ENCODE measurements at regions not wholly inside any gene's neighbourhood (a gene's known extent, or its start where the extent isn't known, plus 50 kb on each side); places are given as distances from the start of the nearest gene placed in this dataset.

DNA sequence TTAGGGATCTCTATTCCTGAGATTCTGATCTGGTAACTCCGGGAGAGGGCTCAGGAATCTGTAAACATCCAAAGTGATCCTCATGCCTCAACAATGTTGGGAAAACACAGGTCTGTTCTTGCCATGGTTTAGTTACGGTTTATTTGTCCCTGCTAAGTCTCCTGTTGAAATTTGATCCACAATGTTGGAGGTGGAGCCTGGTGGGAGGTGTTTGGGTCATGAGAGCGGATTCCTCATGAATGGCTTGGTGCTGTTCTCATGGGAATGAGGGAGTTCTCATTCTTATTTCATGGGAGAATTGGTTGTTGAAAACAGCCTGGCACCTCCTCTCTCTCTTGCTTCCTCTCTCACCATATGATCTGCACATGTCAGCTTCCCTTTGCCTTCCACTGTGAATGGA lies 608.6 kb upstream of the GOT2 start:
- DNase-seq: no peak

DNA sequence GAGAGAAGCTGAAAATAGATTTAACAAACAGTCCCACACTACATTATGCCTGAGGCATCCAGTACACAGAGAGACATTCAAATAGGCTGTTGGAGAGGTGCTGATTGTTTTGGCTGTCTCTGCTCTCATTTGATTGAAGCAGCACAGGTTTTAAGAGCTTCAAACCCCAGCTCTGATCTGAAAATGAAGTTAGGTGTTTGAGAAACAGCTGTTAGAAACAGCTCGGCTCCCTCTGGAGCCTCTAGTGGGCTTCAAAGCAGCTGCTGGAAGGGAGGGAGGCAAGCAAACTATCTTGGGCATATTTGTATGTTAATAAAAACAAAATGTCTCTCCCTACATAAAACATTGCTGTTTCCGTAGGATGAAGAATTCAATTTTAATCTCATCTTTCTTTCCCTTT lies 607.3 kb upstream of the GOT2 start:
- DNase-seq: no peak

GRCh38 chr16:59339871-59340270 lies 605.8 kb upstream of the GOT2 start:
- DNase-seq: no peak

- no peak for DNase-seq
Observed at GRCh38 chr16:59336136-59336695, 602.1 kb upstream of the GOT2 start.

DNA sequence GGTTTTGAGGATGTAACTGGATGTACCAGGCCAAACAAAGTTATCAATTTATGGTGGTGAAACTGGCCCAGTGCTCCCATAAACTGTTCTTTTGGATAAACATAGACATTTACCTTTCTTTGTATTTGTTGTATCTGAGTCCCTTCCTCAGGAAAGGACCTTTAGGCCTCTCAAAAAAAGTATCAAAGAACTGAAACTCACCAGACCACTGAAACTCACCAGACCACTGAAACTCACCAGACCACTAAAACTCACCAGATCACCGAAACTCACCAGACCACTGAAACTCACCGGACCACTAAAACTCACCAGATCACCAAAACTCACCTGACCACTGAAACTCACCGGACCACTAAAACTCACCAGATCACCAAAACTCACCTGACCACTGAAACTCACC lies 597.6 kb upstream of the GOT2 start:
- peak; percentile 0 for DNase-seq

DNA sequence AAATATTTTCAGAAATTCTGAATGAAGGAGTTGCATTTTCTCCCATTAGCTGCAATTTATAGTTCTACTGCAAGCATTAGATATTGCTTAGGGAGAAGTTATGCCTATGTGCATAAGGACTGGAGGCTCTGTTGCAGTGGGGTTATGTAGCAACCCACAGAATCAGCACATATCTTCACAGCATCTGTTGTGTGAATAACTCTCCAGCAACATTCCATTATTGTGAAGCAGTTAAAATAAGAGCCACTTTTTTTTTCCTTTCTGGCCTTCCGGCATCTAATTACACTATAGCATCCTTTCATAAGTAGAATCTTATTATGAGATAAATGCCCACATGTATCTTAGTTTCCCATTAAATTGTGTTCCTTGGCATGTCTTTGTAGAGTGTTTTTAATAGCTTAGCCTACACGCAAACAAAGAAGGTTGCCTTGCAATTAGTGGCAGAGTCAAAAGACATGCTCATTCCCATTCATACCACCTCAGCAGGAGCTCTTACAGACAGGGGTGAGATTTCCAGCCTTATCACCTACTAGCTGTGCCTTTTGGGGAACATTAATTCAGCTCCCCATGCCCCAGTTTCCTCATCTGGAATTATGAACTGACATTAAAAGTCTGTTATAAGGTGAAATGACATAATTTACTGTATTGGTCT lies 596.0 kb upstream of the GOT2 start:
- no peak for DNase-seq

- no peak for DNase-seq
Observed at GRCh38 chr16:59328961-59329360, 594.8 kb upstream of the GOT2 start.

GRCh38 chr16:59327894-59328293 lies 593.8 kb upstream of the GOT2 start:
- DNase-seq: no peak

GRCh38 chr16:59326955-59327354 lies 592.8 kb upstream of the GOT2 start:
- no peak for DNase-seq

- DNase-seq: no peak
Observed at GRCh38 chr16:59324462-59324861, 590.3 kb upstream of the GOT2 start.

DNA sequence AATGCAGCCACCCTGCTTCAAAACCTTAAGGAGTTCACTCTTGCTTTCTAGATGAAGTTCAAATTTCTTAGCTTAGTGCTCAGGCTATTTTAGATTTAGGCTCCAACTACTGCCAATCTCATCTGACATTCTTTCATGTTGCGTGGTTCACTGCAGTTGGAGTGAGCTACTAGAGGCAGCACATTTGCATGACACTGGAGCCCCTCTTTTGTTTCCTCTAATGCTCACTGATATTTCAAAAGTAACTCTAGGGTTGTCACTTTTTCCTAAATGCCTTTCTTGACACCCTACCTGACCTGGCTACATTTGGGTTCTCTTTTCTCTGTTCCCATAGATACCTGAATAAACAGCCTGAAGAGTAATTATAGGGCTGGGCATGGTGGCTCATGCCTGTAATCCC lies 586.5 kb upstream of the GOT2 start:
- DNase-seq: no peak

- DNase-seq: no peak
Observed at GRCh38 chr16:59319871-59320270, 585.8 kb upstream of the GOT2 start.

GRCh38 chr16:59305850-59306249 lies 571.7 kb upstream of the GOT2 start:
- DNase-seq: no peak

GRCh38 chr16:59296888-59297287 lies 562.8 kb upstream of the GOT2 start:
- no peak for DNase-seq

GRCh38 chr16:59295993-59296736 lies 562.0 kb upstream of the GOT2 start:
- no peak for DNase-seq

GRCh38 chr16:59295474-59295873 lies 561.4 kb upstream of the GOT2 start:
- no peak for DNase-seq

DNA sequence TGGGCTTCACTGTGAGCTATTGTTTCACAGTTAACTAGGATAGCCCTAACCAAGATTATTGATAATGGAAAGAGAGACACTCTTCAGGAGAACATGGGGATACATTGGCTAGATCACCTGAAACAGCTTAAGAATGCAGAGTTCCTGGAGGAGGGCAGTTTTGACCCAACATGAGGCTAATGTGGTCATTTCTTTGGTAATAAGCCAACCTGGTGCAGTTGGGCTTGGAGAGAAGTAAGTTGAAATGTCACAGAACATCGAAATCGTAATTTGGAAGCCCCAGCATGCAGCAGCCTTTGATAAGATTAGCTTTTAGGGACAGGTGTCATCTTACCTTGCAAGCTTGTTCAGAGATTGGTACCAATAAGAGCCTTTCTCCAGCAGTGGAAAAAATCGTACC lies 556.6 kb upstream of the GOT2 start:
- no peak for DNase-seq

GRCh38 chr16:59289151-59289550 lies 555.0 kb upstream of the GOT2 start:
- no peak for DNase-seq

DNA sequence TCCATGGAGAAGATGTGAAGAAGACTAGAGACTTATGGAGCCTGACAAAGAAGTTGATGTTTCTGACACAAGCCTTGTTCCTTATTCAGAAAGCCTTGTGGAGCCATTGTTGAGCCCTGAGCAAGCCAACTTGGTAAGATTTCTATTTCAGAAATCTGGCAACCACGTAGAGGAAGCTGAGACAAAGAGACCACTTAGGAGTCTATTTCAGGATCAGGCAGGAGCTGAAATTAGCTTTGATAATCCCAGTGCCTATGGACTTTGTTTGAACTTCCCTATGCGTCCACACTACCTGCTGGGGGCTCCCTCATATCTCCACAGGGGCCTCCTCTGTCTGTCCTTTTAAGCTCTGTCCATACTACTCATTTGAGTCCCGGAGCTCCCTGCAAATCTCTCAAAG lies 540.0 kb upstream of the GOT2 start:
- DNase-seq: no peak

GRCh38 chr16:59263955-59264354 lies 529.8 kb upstream of the GOT2 start:
- no peak for DNase-seq

- no peak for DNase-seq
Observed at GRCh38 chr16:59260892-59261291, 526.8 kb upstream of the GOT2 start.

DNA sequence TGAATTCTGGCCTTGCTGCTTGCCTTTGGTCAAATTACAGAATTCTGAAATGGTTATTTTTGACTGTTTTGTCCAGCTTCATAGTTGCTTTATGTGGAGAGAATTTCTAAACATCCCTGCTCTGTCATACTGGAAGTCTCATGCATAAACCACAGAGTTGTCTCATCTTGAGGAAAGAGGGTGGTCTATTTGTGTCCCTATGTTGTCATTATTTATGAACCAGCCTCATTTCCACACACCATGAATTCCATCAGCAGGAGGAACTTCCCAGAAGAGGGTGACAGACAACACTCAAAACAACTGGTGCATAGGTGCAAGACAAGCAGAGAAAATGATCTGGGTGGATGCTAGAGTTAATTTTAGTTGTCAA lies 525.8 kb upstream of the GOT2 start:
- no peak for DNase-seq

- peak; percentile 3 for DNase-seq
Observed at GRCh38 chr16:59259074-59259949, 525.2 kb upstream of the GOT2 start.

DNA sequence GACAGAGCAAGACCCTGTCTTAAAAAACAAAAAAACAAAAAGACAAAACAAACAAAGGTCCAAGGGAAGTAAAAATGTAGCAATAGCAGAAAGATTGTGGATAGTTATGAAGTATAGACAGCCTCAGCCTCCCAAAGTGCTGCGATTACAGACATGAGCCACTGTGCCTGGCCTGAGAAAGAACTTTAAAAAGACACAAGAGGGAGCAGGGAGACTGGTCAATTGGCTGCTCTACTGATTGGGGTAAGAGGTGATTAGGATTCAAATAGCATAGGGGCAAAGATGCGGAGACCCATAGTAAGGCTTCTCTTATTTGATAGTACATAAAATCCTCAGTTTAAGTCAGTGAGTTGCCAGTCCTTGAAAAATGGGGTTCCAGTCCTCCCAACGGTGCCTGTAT lies 518.2 kb upstream of the GOT2 start:
- DNase-seq: no peak

Data from activated CD4-positive, alpha-beta T cell treated with anti-CD3 and anti-CD28 coated beads, Interleukin-2, amount 50 U/mL, for 16 hours (primary cell).